Choroid plexus epithelial cell (primary cell): ENCODE measurements at regions not wholly inside any gene's neighbourhood (a gene's known extent, or its start where the extent isn't known, plus 50 kb on each side); places are given as distances from the start of the nearest gene placed in this dataset.

Experiments used
- DNase-seq: peaks from one replicate; pipeline ENCODE4 v3.0.0-alpha.2; 2010; ENCODE audit warnings: low read depth
- H3K4me3 ChIP-seq: 2 replicates; pipeline ENCODE4 v1.5.1; 2011; ENCODE audit warnings: low read depth, mild to moderate bottlenecking, control low read depth, low read length, moderate library complexity
- TF ChIP-seq, protein P1 (sequence below): conservative IDR thresholded peaks from 2 replicates; pipeline ENCODE4 v1.5.1; 2011; ENCODE audit warnings: low read depth, mild to moderate bottlenecking, control low read depth, inconsistent platforms, low read length, moderate library complexity

DNA sequence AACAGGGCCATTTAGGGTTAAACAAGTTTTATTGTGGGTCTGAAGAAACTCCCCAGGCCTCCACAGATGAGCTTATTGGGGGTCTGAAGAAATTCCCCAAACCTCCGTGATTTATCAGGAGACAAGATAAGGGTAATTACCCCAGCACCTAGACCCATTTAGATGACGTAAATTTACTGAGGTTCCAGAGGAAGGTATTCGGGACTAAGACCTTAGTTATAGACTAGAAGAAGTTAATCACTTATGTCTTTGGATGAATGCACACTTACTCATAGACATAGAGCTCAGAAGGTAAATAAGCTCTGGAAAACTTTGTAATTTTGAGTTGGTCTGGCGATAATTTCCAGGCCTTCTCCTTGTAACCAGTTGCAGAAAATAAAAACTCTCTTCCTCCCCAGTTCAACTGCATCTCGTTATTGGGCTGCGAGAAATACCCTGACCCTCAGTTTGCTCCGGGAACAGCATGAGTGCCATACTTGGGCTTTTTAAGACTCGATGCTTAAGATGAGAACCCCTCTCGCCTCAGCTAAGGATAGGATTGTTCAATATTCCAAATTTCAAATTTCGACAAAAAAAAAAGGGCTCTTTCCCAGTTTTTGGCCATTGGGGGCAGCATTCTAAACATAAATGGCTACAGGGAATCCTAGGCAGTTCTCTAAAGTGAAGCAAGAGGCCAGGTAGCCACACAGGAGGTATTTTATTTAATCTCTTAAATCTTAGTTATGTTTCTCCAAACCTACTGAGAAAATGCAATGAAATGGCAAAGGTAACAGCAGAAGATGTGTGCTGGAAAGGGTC lies 74.7 kb upstream of the PFKP start:
- TF ChIP-seq, protein P1, sequence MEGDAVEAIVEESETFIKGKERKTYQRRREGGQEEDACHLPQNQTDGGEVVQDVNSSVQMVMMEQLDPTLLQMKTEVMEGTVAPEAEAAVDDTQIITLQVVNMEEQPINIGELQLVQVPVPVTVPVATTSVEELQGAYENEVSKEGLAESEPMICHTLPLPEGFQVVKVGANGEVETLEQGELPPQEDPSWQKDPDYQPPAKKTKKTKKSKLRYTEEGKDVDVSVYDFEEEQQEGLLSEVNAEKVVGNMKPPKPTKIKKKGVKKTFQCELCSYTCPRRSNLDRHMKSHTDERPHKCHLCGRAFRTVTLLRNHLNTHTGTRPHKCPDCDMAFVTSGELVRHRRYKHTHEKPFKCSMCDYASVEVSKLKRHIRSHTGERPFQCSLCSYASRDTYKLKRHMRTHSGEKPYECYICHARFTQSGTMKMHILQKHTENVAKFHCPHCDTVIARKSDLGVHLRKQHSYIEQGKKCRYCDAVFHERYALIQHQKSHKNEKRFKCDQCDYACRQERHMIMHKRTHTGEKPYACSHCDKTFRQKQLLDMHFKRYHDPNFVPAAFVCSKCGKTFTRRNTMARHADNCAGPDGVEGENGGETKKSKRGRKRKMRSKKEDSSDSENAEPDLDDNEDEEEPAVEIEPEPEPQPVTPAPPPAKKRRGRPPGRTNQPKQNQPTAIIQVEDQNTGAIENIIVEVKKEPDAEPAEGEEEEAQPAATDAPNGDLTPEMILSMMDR: peak; percentile 22
- DNase-seq: no peak
- no peak overlapping the region for H3K4me3 ChIP-seq

DNA sequence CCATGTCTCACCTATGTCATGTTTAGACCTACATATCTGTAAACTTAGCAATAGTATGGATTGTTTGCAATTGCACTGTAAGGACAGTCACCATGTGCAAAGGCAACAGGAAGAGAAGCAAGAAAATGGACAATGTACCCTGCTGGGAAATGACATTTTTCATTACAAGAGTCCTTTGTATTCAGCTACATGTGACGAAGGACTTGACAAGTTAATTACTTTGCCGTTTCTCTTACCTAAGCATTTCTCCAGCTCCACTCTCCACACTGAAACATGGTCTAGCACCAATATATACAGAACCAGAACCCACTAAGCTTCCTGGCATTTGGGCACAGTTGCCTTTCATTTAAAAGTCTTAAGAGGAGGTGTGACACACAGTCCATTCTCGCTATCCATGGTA lies 76.6 kb upstream of the PFKP start:
- TF ChIP-seq, protein P1: no peak
- H3K4me3 ChIP-seq: no peak overlapping the region
- no peak for DNase-seq

DNA sequence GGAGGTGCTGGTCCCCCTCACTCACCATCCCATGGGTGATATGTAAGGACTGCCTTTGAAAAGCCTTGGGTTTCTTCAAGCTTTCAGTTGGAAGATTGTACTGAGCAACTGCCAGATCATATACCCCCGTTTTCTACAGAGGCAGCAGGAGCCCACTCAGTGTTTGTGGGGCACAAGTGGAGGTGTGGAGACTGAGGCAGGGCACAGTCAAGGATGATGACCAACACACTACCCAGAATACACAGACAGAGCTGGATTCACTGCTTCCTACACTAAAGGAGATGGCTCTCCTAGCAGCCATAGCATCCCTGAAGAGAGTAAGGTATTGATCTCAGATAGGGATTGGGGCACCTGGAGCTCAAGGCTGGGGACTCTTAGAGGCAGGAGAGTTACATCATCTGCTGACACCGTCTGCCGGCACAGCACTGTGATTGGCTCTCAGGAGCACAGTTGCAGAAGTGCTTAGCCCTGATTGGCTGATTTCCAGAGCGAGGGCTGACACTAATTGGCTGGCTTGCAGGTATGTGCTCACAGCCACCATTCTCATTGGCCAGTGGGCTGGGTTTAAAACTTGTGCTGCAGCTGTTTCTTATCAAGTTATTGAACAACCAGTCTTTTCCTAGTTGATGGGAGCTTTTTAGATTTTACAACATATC lies 77.9 kb upstream of the PFKP start:
- no peak overlapping the region for H3K4me3 ChIP-seq
- TF ChIP-seq, protein P1: no peak
- DNase-seq: no peak

DNA sequence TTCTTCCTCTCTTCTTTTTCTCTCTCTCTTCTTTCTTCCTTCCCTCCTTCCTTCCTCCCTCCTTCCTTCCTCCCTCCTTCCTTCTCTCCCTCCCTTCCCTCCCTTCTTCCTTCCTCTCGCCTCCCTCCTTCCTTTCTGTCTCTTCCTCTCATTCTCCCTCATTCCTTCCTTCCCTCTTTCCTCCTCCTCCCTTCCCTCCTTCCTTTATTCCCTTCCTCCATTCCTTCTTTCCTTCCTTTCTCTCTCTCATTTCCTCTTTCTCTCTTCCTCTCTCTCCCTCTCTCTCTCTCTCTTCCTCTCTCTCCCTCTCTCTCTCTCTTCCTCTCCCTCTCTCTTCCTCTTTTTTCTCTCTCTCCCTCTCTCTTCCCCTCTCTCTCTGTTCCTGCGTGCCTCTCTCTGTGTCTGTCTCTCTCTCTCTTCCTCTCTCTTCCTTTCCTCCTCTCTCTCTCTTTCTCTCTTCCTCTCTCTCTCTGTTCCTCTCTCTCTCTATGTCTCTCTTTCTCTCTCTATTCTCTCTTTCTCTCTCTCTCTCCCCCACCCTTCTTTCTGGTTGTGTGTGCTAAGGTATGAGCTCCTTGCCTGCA lies 80.1 kb upstream of the PFKP start:
- no peak overlapping the region for H3K4me3 ChIP-seq
- TF ChIP-seq, protein P1: no peak
- DNase-seq: no peak

DNA sequence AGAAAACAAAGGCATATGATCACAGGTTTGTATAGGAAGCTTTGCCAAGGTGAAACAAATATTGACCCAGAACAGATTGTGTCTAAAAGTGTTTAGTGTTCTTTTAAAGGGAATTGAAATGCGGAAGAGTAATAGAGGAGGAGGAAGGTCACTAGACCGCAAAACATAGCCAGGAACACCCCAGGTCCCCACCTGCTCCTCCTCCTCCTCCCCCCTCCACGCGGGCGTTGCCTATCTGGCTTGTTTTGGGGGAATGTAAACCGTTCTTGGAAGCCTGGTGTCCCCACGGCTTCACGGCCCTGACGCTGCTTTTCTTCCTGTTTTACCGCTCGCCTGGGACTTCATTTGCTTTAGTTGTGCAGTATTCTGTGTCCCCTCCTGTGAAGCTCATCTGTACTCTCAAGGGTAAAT lies 81.0 kb upstream of the PFKP start:
- no peak overlapping the region for H3K4me3 ChIP-seq
- TF ChIP-seq, protein P1: no peak
- no peak for DNase-seq

DNA sequence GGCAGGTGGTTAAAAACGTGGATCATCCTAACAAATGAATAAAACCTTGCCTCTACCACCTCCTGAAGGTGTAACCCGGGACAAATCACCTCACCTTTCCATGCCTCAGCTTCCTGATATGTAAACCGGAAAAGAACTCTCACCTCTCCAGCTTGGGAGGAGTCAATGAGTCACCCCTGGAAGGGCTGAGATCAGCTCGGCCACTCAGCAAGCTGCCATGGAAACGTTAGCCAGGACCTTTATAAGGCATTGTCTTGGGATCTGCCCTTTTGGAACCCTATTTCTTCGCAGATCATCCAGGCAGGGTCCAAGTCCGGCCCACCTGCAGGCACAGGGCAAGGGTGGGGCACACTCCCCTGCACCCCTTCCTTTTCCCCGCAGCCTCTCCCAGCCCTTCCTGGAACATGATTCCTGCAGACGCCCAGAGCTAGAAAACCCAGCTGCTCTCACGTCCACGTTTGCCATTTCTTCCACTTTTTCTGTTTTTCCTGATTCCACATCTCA lies 81.6 kb upstream of the PFKP start:
- H3K4me3 ChIP-seq: no peak overlapping the region
- TF ChIP-seq, protein P1: no peak
- DNase-seq: peak; percentile 43
